Breast epithelium (tissue), 4 donors: ENCODE measurements at regions not wholly inside any gene's neighbourhood (a gene's known extent, or its start where the extent isn't known, plus 50 kb on each side); places are given as distances from the start of the nearest gene placed in this dataset.
"Not testable (repeated sequence)": the region's sequence is repeated elsewhere in the genome, so short reads cannot be mapped to it uniquely, and the experiment has no call there.

Experiments
- DNase-seq, 2 donors: peaks; one replicate each; pipeline ENCODE4 v3.0.0-alpha.2; 2019; ENCODE audit warnings: low spot score in 2 of 2
- H3K27ac ChIP-seq, 2 donors: fragments of 200-600 bp; sonication (generic) in 1 of 2; one replicate each; pipeline ENCODE4 v1.5.1; 2016 to 2019; ENCODE audit warnings: mild to moderate bottlenecking in 1 of 2
- H3K27me3 ChIP-seq, 2 donors: fragments of 200-600 bp; sonication (generic) in 1 of 2; one replicate each; pipeline versions ENCODE4 v1.5.1 to v1.6.0; 2017 to 2019; ENCODE audit warnings: control low read depth in 1 of 2, mild to moderate bottlenecking in 1 of 2
- H3K36me3 ChIP-seq: fragments of 200-600 bp; one replicate; pipeline ENCODE4 v1.5.1; 2019
- H3K4me1 ChIP-seq, 2 donors: fragments of 200-600 bp; sonication (generic); one replicate each; pipeline ENCODE4 v1.5.1; 2016 to 2019; ENCODE audit warnings: control low read depth in 1 of 2
- H3K4me3 ChIP-seq, 3 donors: fragments of 200-600 bp; sonication (generic); 1 replicate in 2 of 3; 2 replicates in 1 of 3; pipeline ENCODE4 v1.5.1; 2016 to 2019; ENCODE audit warnings: mild to moderate bottlenecking in 3 of 3, moderate library complexity in 2 of 3
- H3K9me3 ChIP-seq, 2 donors: fragments of 200-600 bp; sonication (generic) in 1 of 2; one replicate each; pipeline ENCODE4 v1.5.1; 2016 to 2019; ENCODE audit warnings: control low read depth in 1 of 2
- POLR2A ChIP-seq: fragments of 450-650 bp; IDR thresholded peaks from one replicate; pipeline ENCODE4 v1.6.1; 2016; ENCODE audit warnings: antibody characterized with exemption, mild to moderate bottlenecking, moderate library complexity
- POLR2AphosphoS5 ChIP-seq, 3 donors: sonication (generic); formaldehyde crosslinking; IDR thresholded peaks; one replicate each; pipeline ENCODE4 v1.6.1; 2017; ENCODE audit warnings: antibody characterized with exemption in 3 of 3
- intact Hi-C: fragments of 100-400 bp; cut with DNase I; formaldehyde crosslinking; loops from one replicate; pipeline ENCODE4 v1.15.1; 2023; ENCODE audit warnings: low total_unique reads
- TF ChIP-seq, protein P1 (sequence below), 3 donors: fragments of 450-650 bp; IDR thresholded peaks; one replicate each; pipeline ENCODE4 v1.5.1; 2016 to 2017; ENCODE audit warnings: antibody characterized with exemption in 3 of 3, mild to moderate bottlenecking in 3 of 3, moderate library complexity in 3 of 3

DNA sequence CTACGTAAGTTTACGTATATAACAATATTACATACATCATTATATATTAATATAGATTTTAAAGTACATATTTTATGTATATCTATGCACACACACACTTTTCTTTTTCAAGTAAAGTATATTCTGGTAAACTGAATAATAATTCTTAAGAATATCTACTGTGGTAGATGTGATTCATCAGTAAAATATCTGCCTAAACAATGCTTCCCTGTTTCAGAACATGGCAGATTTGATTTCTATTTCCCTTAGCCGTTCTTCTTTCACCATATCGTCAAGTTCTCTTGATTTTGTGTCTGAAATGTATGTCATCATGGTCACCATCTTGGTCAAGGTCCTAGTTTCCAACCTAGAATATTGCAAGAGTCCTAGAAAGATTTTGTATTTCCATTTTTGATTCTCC is 195.6 kb downstream of the HDGFL1 start:
- no peaks in the 10 kb centered on the region for H3K27me3 ChIP-seq
- H3K4me3 ChIP-seq, result no peak overlapping the region
- no peak overlapping the region for H3K27ac ChIP-seq
- intact Hi-C loops, result no loop called here
- H3K9me3 ChIP-seq, result no peaks in the 10 kb centered on the region
- DNase-seq, result no peak
- H3K36me3 ChIP-seq, result no peaks in the 10 kb centered on the region
- TF ChIP-seq, protein P1, sequence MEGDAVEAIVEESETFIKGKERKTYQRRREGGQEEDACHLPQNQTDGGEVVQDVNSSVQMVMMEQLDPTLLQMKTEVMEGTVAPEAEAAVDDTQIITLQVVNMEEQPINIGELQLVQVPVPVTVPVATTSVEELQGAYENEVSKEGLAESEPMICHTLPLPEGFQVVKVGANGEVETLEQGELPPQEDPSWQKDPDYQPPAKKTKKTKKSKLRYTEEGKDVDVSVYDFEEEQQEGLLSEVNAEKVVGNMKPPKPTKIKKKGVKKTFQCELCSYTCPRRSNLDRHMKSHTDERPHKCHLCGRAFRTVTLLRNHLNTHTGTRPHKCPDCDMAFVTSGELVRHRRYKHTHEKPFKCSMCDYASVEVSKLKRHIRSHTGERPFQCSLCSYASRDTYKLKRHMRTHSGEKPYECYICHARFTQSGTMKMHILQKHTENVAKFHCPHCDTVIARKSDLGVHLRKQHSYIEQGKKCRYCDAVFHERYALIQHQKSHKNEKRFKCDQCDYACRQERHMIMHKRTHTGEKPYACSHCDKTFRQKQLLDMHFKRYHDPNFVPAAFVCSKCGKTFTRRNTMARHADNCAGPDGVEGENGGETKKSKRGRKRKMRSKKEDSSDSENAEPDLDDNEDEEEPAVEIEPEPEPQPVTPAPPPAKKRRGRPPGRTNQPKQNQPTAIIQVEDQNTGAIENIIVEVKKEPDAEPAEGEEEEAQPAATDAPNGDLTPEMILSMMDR (IDR thresholded peaks at IDR 0.05), result no peak
- TF ChIP-seq POLR2A (no peak), POLR2AphosphoS5 (IDR thresholded peaks at IDR 0.05) (no peak)
- no peaks in the 10 kb centered on the region for H3K4me1 ChIP-seq

GRCh38 chr6:22766979-22767378 is 197.6 kb downstream of the HDGFL1 start:
- TF ChIP-seq, protein P1 (IDR thresholded peaks at IDR 0.05), result no peak
- TF ChIP-seq POLR2AphosphoS5 (IDR thresholded peaks at IDR 0.05) (no peak), POLR2A (no peak)
- H3K27ac ChIP-seq, result no peak overlapping the region
- H3K9me3 ChIP-seq, result no peaks in the 10 kb centered on the region
- H3K27me3 ChIP-seq, result no peaks in the 10 kb centered on the region
- no peaks in the 10 kb centered on the region for H3K4me1 ChIP-seq
- DNase-seq, result no peak
- H3K4me3 ChIP-seq, result no peak overlapping the region
- intact Hi-C loops, result no loop called here
- H3K36me3 ChIP-seq, result no peaks in the 10 kb centered on the region

DNA sequence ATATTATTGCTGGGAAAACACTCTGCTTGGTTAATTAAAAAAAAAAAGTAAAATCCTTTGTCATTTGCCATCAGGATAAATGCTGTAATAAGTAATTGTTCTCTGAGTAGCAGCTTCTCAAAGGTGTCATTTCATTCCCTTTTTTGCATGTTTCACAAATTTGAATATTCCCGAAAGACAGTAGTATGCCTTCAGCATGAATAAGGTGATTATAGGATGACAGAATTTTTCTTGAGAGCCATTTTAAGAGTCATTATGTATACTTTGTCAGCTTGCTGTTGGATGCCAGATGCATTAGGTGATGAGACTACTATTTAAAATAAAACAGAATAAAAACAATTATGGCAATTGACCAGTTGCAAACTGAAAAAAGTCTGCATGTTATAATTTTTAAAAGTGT is 200.7 kb downstream of the HDGFL1 start:
- Histone ChIP-seq H3K4me3 (no peak overlapping the region), H3K27ac (no peak overlapping the region), H3K4me1 (no peaks in the 10 kb centered on the region), H3K27me3 (no peaks in the 10 kb centered on the region), H3K9me3 (no peaks in the 10 kb centered on the region), H3K36me3 (no peaks in the 10 kb centered on the region)
- DNase-seq, result no peak
- intact Hi-C loops, result no loop called here
- TF ChIP-seq POLR2AphosphoS5 (IDR thresholded peaks at IDR 0.05), result no peak
- TF ChIP-seq POLR2A, result no peak
- TF ChIP-seq, protein P1 (IDR thresholded peaks at IDR 0.05), result no peak

- no peaks in the 10 kb centered on the region for H3K36me3 ChIP-seq
- intact Hi-C loops, result no loop called here
- H3K9me3 ChIP-seq, result peaks cover 8 to 18% of the 10 kb centered on the region in 2 donors
These were observed 204.8 kb downstream of the HDGFL1 start for GRCh38 chr6:22774129-22774528.

GRCh38 chr6:22778438-22778837 is 209.1 kb downstream of the HDGFL1 start:
- H3K27ac ChIP-seq, H3K4me3 ChIP-seq, DNase-seq, H3K36me3 ChIP-seq, H3K27me3 ChIP-seq, intact Hi-C loops, H3K4me1 ChIP-seq: not testable (repeated sequence)
- H3K9me3 ChIP-seq, result peaks cover 12 to 24% of the 10 kb centered on the region in 2 donors

More at GRCh38 chr6:22774129-22774528, 204.8 kb downstream of the HDGFL1 start:
- Histone ChIP-seq H3K4me3 (no peak overlapping the region), H3K4me1 (no peaks in the 10 kb centered on the region), H3K27ac (no peak overlapping the region), H3K27me3 (no peaks in the 10 kb centered on the region)
- no peak for DNase-seq
- TF ChIP-seq POLR2A, result no peak
- no peak for TF ChIP-seq POLR2AphosphoS5 (IDR thresholded peaks at IDR 0.05)
- TF ChIP-seq, protein P1 (IDR thresholded peaks at IDR 0.05), result no peak

DNA sequence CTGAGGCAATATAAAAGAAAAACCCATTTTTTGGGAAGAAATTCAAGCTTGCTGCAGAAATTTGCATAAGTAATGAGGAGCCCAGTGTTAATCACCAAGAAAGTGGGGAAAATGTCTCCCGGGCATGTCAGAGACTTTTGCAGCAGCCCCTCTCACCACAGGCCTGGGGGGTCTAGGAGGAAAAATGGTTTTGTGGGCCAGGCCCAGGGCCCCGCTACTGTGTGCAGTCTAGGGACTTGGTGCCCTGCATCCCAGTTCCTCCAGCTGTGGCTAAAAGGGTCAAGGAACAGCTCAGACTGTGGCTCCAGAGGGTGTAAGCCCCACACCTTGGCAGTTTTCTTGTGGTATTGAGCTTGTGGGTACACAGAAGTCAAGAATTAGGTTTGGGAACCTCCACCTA is 209.7 kb downstream of the HDGFL1 start:
- TF ChIP-seq, protein P1 (IDR thresholded peaks at IDR 0.05), result no peak
- TF ChIP-seq POLR2AphosphoS5 (IDR thresholded peaks at IDR 0.05) (no peak), POLR2A (no peak)
- H3K36me3 ChIP-seq, result no peaks in the 10 kb centered on the region
- H3K4me1 ChIP-seq, result no peaks in the 10 kb centered on the region
- H3K27ac ChIP-seq, result no peak overlapping the region
- peaks cover 12 to 24% of the 10 kb centered on the region in 2 donors for H3K9me3 ChIP-seq
- DNase-seq, result no peak
- intact Hi-C loops, result no loop called here
- no peak overlapping the region for H3K4me3 ChIP-seq
- H3K27me3 ChIP-seq, result no peaks in the 10 kb centered on the region
